GM12878 (cell line): ENCODE measurements at regions not wholly inside any gene's neighbourhood (a gene's known extent, or its start where the extent isn't known, plus 50 kb on each side); places are given as distances from the start of the nearest gene placed in this dataset.
A peak's percentile ranks its signal among the peaks of the same experiment; 100 is the strongest.
"Not testable (repeated sequence)": the region's sequence is repeated elsewhere in the genome, so short reads cannot be mapped to it uniquely, and the experiment has no call there.

ENCODE experiments used
- ATAC-seq: fragments of 200-7000 bp; cut with Tn5 transposase; 3 replicates; pipeline ENCODE4 v1.9.1; 2020; ENCODE audit warnings: mild to moderate bottlenecking, moderate library complexity
- BruUV-seq: library from RNA; stranded (reverse); fragments of 400-500 nt; replicated peaks from 2 replicates; lab custom pipeline; 2021; lab: Mats Ljungman, UMichigan
- CTCF ChIA-PET: fragments of 300-600 bp; sonication (Branson Sonifier 250); formaldehyde crosslinking; extraction: SDS; loops from one replicate; lab custom pipeline; 2021; ENCODE audit warnings: inconsistent platforms; lab: Yijun Ruan, JAX
- POLR2A ChIA-PET: fragments of 350-600 bp; formaldehyde crosslinking; extraction: SDS; loops from one replicate; lab custom pipeline; 2021; ENCODE audit warnings: inconsistent platforms; lab: Charles Lee
- RAD21 ChIA-PET: fragments of 300-600 bp; sonication (Branson Sonifier 250); formaldehyde crosslinking; loops from one replicate; lab custom pipeline; 2023; ENCODE audit warnings: antibody characterized with exemption; ENCODE audit not compliant: unreplicated experiment; lab: Charles Lee
- SMC1A ChIA-PET: fragments of 300-600 bp; sonication (Branson Sonifier 250); formaldehyde crosslinking; loops from one replicate; lab custom pipeline; 2023; ENCODE audit not compliant: unreplicated experiment, uncharacterized antibody; lab: Charles Lee
- DNase-seq: peaks from one replicate; pipeline ENCODE4 v3.0.0-alpha.2; 2011; ENCODE audit warnings: low read depth, low spot score
- FAIRE-seq: peaks from 3 replicates; lab custom pipeline; 2011; peaks lifted over from hg19 to GRCh38; lab: Jason Lieb, UNC
- H2AFZ ChIP-seq: 2 replicates; pipeline ENCODE4 v1.6.0; 2011; ENCODE audit warnings: low read depth, low read length, control low read depth; ENCODE audit not compliant: control insufficient read depth
- H3K27ac ChIP-seq: 2 replicates; pipeline ENCODE4 v1.5.1; 2011; ENCODE audit warnings: control low read depth; ENCODE audit not compliant: control insufficient read depth, insufficient read depth
- H3K27me3 ChIP-seq, 2 experiments: replicated peaks in 1 of 2; 2 replicates each; pipeline versions ENCODE4 v1.6.0 to v1.6.1; 2011; ENCODE audit warnings: low read length in 1 of 2; ENCODE audit not compliant: control insufficient read depth in 2 of 2, insufficient read depth in 2 of 2
- H3K36me3 ChIP-seq, 2 experiments: 2 replicates each; pipeline ENCODE4 v1.5.1; 2011; ENCODE audit warnings: low read length in 1 of 2; ENCODE audit not compliant: control insufficient read depth in 2 of 2, insufficient read depth in 2 of 2
- H3K4me1 ChIP-seq: 2 replicates; pipeline ENCODE4 v1.6.1; 2011; ENCODE audit warnings: mild to moderate bottlenecking, low read length, moderate library complexity, mixed read lengths; ENCODE audit not compliant: control insufficient read depth, insufficient read depth
- H3K4me2 ChIP-seq: 2 replicates; pipeline ENCODE4 v1.6.0; 2011; ENCODE audit warnings: control low read depth; ENCODE audit not compliant: control insufficient read depth, insufficient read depth
- H3K4me3 ChIP-seq: fragments of 200-600 bp; sonication (generic); 2 replicates; pipeline ENCODE4 v1.5.1; 2016
- H3K79me2 ChIP-seq: 2 replicates; pipeline ENCODE4 v1.6.0; 2011; ENCODE audit warnings: low read length; ENCODE audit not compliant: control insufficient read depth, insufficient read depth
- H3K9ac ChIP-seq: 2 replicates; pipeline ENCODE4 v1.8.0; 2011; ENCODE audit warnings: low read length, control low read depth, mixed read lengths; ENCODE audit not compliant: control insufficient read depth, insufficient read depth
- H3K9me3 ChIP-seq: replicated peaks from 3 replicates; pipeline ENCODE4 v1.5.1; 2011; ENCODE audit warnings: mild to moderate bottlenecking, low read length; ENCODE audit not compliant: control insufficient read depth, insufficient read depth
- H4K20me1 ChIP-seq: 2 replicates; pipeline ENCODE4 v1.6.0; 2011; ENCODE audit not compliant: control insufficient read depth, insufficient read depth
- DPF2 ChIP-seq: fragments of 450-650 bp; IDR thresholded peaks from 2 replicates; pipeline ENCODE4 v1.6.1; 2017; ENCODE audit warnings: mild to moderate bottlenecking
- SPI1 ChIP-seq: IDR thresholded peaks from 2 replicates; pipeline ENCODE4 v1.6.1; 2011; ENCODE audit warnings: low read depth, mild to moderate bottlenecking, low read length, moderate library complexity, borderline replicate concordance; ENCODE audit not compliant: insufficient read depth
- WGBS: methylation state at CpG from one replicate; pipeline ENCODE4 v1.1.6; 2016; ENCODE audit warnings: low lambda C conversion rate; ENCODE audit not compliant: insufficient replicate concordance, insufficient coverage; ENCODE audit errors: missing lambda C conversion rate; 5-methylcytosine and 5-hydroxymethylcytosine counted together
- in situ Hi-C: fragments of 300-500 bp; cut with MboI; formaldehyde crosslinking; loops from 9 replicates; pipeline ENCODE4 v1.14.3; 2018; ENCODE audit warnings: mixed read lengths
- intact Hi-C: fragments of 100-400 bp; cut with micrococcal nuclease; formaldehyde crosslinking; loops from one replicate; pipeline ENCODE4 v1.14.2; 2022; ENCODE audit not compliant: unreplicated experiment

- Histone ChIP-seq H3K79me2 (no peaks in the 10 kb centered on the region), H3K4me3 (no peak overlapping the region), H3K36me3 (no peaks in the 10 kb centered on the region), H3K4me2 (no peak overlapping the region), H4K20me1 (no peaks in the 10 kb centered on the region), H3K27ac (no peak overlapping the region), H3K9ac (no peak overlapping the region)
- ChIA-PET POLR2A (no interaction called here), RAD21 (interaction anchor here (1.1 to 1.9 kb wide), 3 partner anchors 141 to 169 kb away, joined by 3 to 9 read pairs (median 8); no protein-coding TSS in a partner anchor)
- no TSS peak for BruUV-seq
- intact Hi-C loops, result no loop called here
- in situ Hi-C loops, result no loop called here
- TF ChIP-seq DPF2 (no peak), SPI1 (peak; percentile 19; the same call in 1 of the 2 replicates)
- TF ChIP-seq, all 136 proteins: peak for 1
- Histone ChIP-seq H3K27me3 (no peaks in the 10 kb centered on the region; a peak in 2 of 4 replicates), H2AFZ (no peak overlapping the region), H3K4me1 (no peaks in the 10 kb centered on the region), H3K9me3 (no peaks in the 10 kb centered on the region)
- DNase-seq (no peak), ATAC-seq (peak; percentile 53; the same call in 2 of the 3 replicates), FAIRE-seq (no peak)
- ChIA-PET SMC1A (interaction anchor here (0.7 to 1.4 kb wide), 4 partner anchors 10 to 573 kb away, joined by 3 to 6 read pairs (median 3); no protein-coding TSS in a partner anchor), CTCF (interaction anchor here (0.8 to 2.0 kb wide), 9 partner anchors 8 to 361 kb away, joined by 3 to 9 read pairs (median 4); no protein-coding TSS in a partner anchor)
These were observed 107.0 kb upstream of the PRSS1 start for GRCh38 chr7:142642316-142642715.

GRCh38 chr7:142641252-142641651 is 108.0 kb upstream of the PRSS1 start:
- H3K9me3 ChIP-seq, POLR2A ChIA-PET, H3K36me3 ChIP-seq, H3K27me3 ChIP-seq, FAIRE-seq, H3K27ac ChIP-seq, H3K4me2 ChIP-seq, H3K4me1 ChIP-seq, DNase-seq, H3K9ac ChIP-seq, intact Hi-C loops, H4K20me1 ChIP-seq, in situ Hi-C loops, BruUV-seq, H3K79me2 ChIP-seq, H3K4me3 ChIP-seq, H2AFZ ChIP-seq: not testable (repeated sequence)
- ChIA-PET RAD21 (interaction anchor here (0.7 to 1.9 kb wide), 2 partner anchors 168 to 170 kb away, joined by 3 to 9 read pairs; no protein-coding TSS in a partner anchor), CTCF (interaction anchor here (0.7 to 2.0 kb wide), 6 partner anchors 9 to 1304 kb away, joined by 3 to 8 read pairs (median 4); no protein-coding TSS in a partner anchor), SMC1A (interaction anchor here (1.1 to 1.5 kb wide), 3 partner anchors 13 to 172 kb away, joined by 3 to 4 read pairs (median 3); no protein-coding TSS in a partner anchor)
- ATAC-seq, result peak; percentile 42
- 13% methylated on average over 4 of the region's 4 CpGs for WGBS
